Heart left ventricle (tissue), 16 donors: ENCODE measurements at regions not wholly inside any gene's neighbourhood (a gene's known extent, or its start where the extent isn't known, plus 50 kb on each side); places are given as distances from the start of the nearest gene placed in this dataset.

Experiments used
- ATAC-seq, 4 donors: fragments of 200-7000 bp; cut with Tn5 transposase; one replicate each; pipeline ENCODE4 v1.9.1; 2020 to 2022; ENCODE audit warnings: moderate library complexity in 4 of 4, mild to moderate bottlenecking in 3 of 4, moderate number of reproducible peaks in 1 of 4
- DNase-seq, 5 donors: peaks; one replicate each; pipeline ENCODE4 v3.0.0-alpha.2; 2020
- H3K27ac ChIP-seq, 12 donors: fragments of 200-600 bp; sonication (generic) in 4 of 12; one replicate each; pipeline versions ENCODE4 v1.5.0 to v1.8.0; 2016 to 2022; ENCODE audit warnings: mild to moderate bottlenecking in 2 of 12
- H3K27me3 ChIP-seq, 9 donors: fragments of 200-600 bp; sonication (generic) in 2 of 9; one replicate each; pipeline versions ENCODE4 v1.5.1 to v1.8.0; 2016 to 2022; ENCODE audit warnings: mild to moderate bottlenecking in 3 of 9
- H3K36me3 ChIP-seq, 9 donors: fragments of 200-600 bp; sonication (generic) in 2 of 9; one replicate each; pipeline versions ENCODE4 v1.5.0 to v1.8.0; 2018 to 2022; ENCODE audit warnings: mild to moderate bottlenecking in 2 of 9
- H3K4me1 ChIP-seq, 12 donors: fragments of 200-600 bp; sonication (generic) in 4 of 12; one replicate each; pipeline versions ENCODE4 v1.5.0 to v1.8.0; 2016 to 2022; ENCODE audit warnings: mild to moderate bottlenecking in 3 of 12
- H3K4me3 ChIP-seq, 12 donors: fragments of 200-600 bp; sonication (generic) in 4 of 12; one replicate each; pipeline versions ENCODE4 v1.5.0 to v1.8.0; 2017 to 2022; ENCODE audit warnings: mild to moderate bottlenecking in 9 of 12, moderate library complexity in 4 of 12
- H3K9me3 ChIP-seq, 12 donors: fragments of 200-600 bp; sonication (generic) in 4 of 12; one replicate each; pipeline versions ENCODE4 v1.5.0 to v1.8.0; 2016 to 2022; ENCODE audit warnings: mild to moderate bottlenecking in 1 of 12
- CTCF ChIP-seq, 12 donors: fragments of 200-600 bp; sonication (generic) in 4 of 12; IDR thresholded peaks; one replicate each; pipeline versions ENCODE4 v1.5.0 to v1.8.0; 2018 to 2022; ENCODE audit warnings: antibody characterized with exemption in 12 of 12, mild to moderate bottlenecking in 5 of 12
- POLR2A ChIP-seq, 2 donors: fragments of 450-650 bp; IDR thresholded peaks; one replicate each; pipeline ENCODE4 v1.6.1; 2017; ENCODE audit warnings: antibody characterized with exemption in 2 of 2, mild to moderate bottlenecking in 2 of 2, moderate library complexity in 2 of 2
- WGBS, 4 donors: extraction: QIAGEN DNeasy Blood & Tissue Kit in 2 of 4; methylation state at CpG; one replicate each; pipeline versions ENCODE4 v1.1.5 to v1.1.7; 2013 to 2018; 5-methylcytosine and 5-hydroxymethylcytosine counted together
- intact Hi-C, 10 donors: fragments of 100-400 bp; cut with DNase I; formaldehyde crosslinking; loops; one replicate each; pipeline versions ENCODE4 v1.11.1 to v1.14.2; 2022
- donor health status: ischemic (EF 13 %, LVEDD 7.1; RV severe dilation, severe dysfunction).
- donor health status: healthy with polysubstance abuse.
- donor health status: DM: no; HTN: yes; CAD: no.
- donor health status: DM: no; HTN: no; CAD: no.
- donor health status: ischemic (EF 25% LVEDD 6.9; RV normal size, moderate dysfunction).
- donor health status: ischemic (EF 25% LVEDD 5.7; RV mildly dilated, moderate dysfunction).
- donor health status: healthy.
- donor health status: DM: yes; HTN: yes; CAD: no.
- donor health status: ischemic (EF 35%, LVEDD 5.7; RV mildly dilated, moderate dysfunction).
- donor health status: nonischemic (EF 11% LVEDD 7.7; RV severe dilation, severe dysfunction).
- donor health status: DM: yes; HTN: yes; CAD: no.
- donor health status: PGD.
- donor health status: ischemic (EF 29% LVEDD 5.4; RV normal size, mild dysfunction).
- donor health status: nonischemic (EF 23%, LVEDD 6.1; RV moderate dilation, normal function).

GRCh38 chr3:106715286-106715685, 662.0 kb upstream of the CCDC54 start:
- 92 to 94% (median 92%) methylated on average over 3 of the region's 3 CpGs for WGBS, 4 donors
- H3K9me3 ChIP-seq, result no peaks in the 10 kb centered on the region
- no peak overlapping the region for H3K4me3 ChIP-seq
- H3K27ac ChIP-seq, result no peak overlapping the region
- ATAC-seq (no peak), DNase-seq (no peak)
- H3K36me3 ChIP-seq, result no peaks in the 10 kb centered on the region
- TF ChIP-seq POLR2A (IDR thresholded peaks at IDR 0.05) (no peak), CTCF (IDR thresholded peaks at IDR 0.05) (no peak)
- intact Hi-C loops, result no loop called here
- no peaks in the 10 kb centered on the region for H3K27me3 ChIP-seq
- H3K4me1 ChIP-seq, result no peaks in the 10 kb centered on the region

GRCh38 chr3:106717178-106717780, 660.0 kb upstream of the CCDC54 start:
- Histone ChIP-seq H3K27me3 (no peaks in the 10 kb centered on the region), H3K27ac (no peak overlapping the region), H3K9me3 (no peaks in the 10 kb centered on the region), H3K4me3 (no peak overlapping the region), H3K4me1 (no peaks in the 10 kb centered on the region), H3K36me3 (no peaks in the 10 kb centered on the region)
- no peak for DNase-seq
- TF ChIP-seq CTCF (IDR thresholded peaks at IDR 0.05), result no peak
- TF ChIP-seq POLR2A (IDR thresholded peaks at IDR 0.05), result no peak
- intact Hi-C loops, result no loop called here
- 53 to 69% (median 57%) methylated on average over 1 of the region's 1 CpG for WGBS, 4 donors
- no peak for ATAC-seq

GRCh38 chr3:106719077-106719476, 658.2 kb upstream of the CCDC54 start:
- intact Hi-C loops, result no loop called here

GRCh38 chr3:106719583-106719982, 657.7 kb upstream of the CCDC54 start:
- Histone ChIP-seq H3K4me1 (no peaks in the 10 kb centered on the region), H3K27ac (no peak overlapping the region), H3K36me3 (no peaks in the 10 kb centered on the region), H3K9me3 (no peaks in the 10 kb centered on the region), H3K27me3 (no peaks in the 10 kb centered on the region), H3K4me3 (no peak overlapping the region)
- ATAC-seq (no peak), DNase-seq (no peak)
- TF ChIP-seq CTCF (IDR thresholded peaks at IDR 0.05), result no peak
- no peak for TF ChIP-seq POLR2A (IDR thresholded peaks at IDR 0.05)
- WGBS, 4 donors, result 40 to 74% (median 63%) methylated on average over 2 of the region's 2 CpGs
- intact Hi-C loops, result no loop called here

More at GRCh38 chr3:106719077-106719476, 658.2 kb upstream of the CCDC54 start:
- Histone ChIP-seq H3K4me3 (no peak overlapping the region), H3K4me1 (no peaks in the 10 kb centered on the region), H3K36me3 (no peaks in the 10 kb centered on the region), H3K9me3 (no peaks in the 10 kb centered on the region), H3K27me3 (no peaks in the 10 kb centered on the region), H3K27ac (no peak overlapping the region)
- TF ChIP-seq CTCF (IDR thresholded peaks at IDR 0.05) (no peak), POLR2A (IDR thresholded peaks at IDR 0.05) (no peak)
- no peak for DNase-seq
- ATAC-seq, result no peak
